H9 (cell line): ENCODE measurements at regions not wholly inside any gene's neighbourhood (a gene's known extent, or its start where the extent isn't known, plus 50 kb on each side); places are given as distances from the start of the nearest gene placed in this dataset.

Source experiments
- DNase-seq: peaks from one replicate; pipeline ENCODE4 v3.0.0-alpha.2; 2017
- H2AFZ ChIP-seq: one replicate; pipeline ENCODE4 v1.6.1; 2013; ENCODE audit warnings: mild to moderate bottlenecking, low read length, control low read depth, moderate library complexity
- H2AK5ac ChIP-seq: 2 replicates; pipeline ENCODE4 v1.6.1; 2013; ENCODE audit warnings: low read length, control low read depth, mixed read lengths; ENCODE audit not compliant: insufficient read length
- H2BK120ac ChIP-seq: one replicate; pipeline ENCODE4 v1.6.1; 2013; ENCODE audit warnings: low read depth, mild to moderate bottlenecking, low read length, control low read depth, inconsistent platforms; ENCODE audit not compliant: poor library complexity, severe bottlenecking
- H2BK12ac ChIP-seq: 2 replicates; pipeline ENCODE4 v1.6.1; 2013; ENCODE audit warnings: low read length, control low read depth, mixed read lengths, low read depth; ENCODE audit not compliant: insufficient read length
- H2BK15ac ChIP-seq: 2 replicates; pipeline ENCODE4 v1.6.1; 2013; ENCODE audit warnings: low read depth, low read length, control low read depth
- H2BK20ac ChIP-seq: one replicate; pipeline ENCODE4 v1.6.1; 2013; ENCODE audit warnings: low read depth, mild to moderate bottlenecking, low read length, control low read depth, inconsistent platforms; ENCODE audit not compliant: poor library complexity, severe bottlenecking
- H2BK5ac ChIP-seq: 2 replicates; pipeline ENCODE4 v1.6.1; 2013; ENCODE audit warnings: low read length, control low read depth, mixed read lengths; ENCODE audit not compliant: insufficient read length
- H3K14ac ChIP-seq: 2 replicates; pipeline ENCODE4 v1.6.1; 2013; ENCODE audit warnings: low read length, control low read depth; ENCODE audit not compliant: insufficient read depth
- H3K18ac ChIP-seq: 2 replicates; pipeline ENCODE4 v1.6.1; 2013; ENCODE audit warnings: low read depth, mild to moderate bottlenecking, mixed read lengths, low read length, control low read depth; ENCODE audit not compliant: insufficient read length
- H3K23ac ChIP-seq: 2 replicates; pipeline ENCODE4 v1.6.1; 2013; ENCODE audit warnings: low read length, control low read depth, mixed read lengths, low read depth; ENCODE audit not compliant: insufficient read length
- H3K23me2 ChIP-seq: 2 replicates; pipeline ENCODE4 v1.6.1; 2013; ENCODE audit warnings: low read depth, mild to moderate bottlenecking, mixed read lengths, low read length, control low read depth; ENCODE audit not compliant: insufficient read length, poor library complexity, severe bottlenecking
- H3K27ac ChIP-seq: 2 replicates; pipeline ENCODE4 v1.5.1; 2013; ENCODE audit warnings: low read length, control low read depth, mixed read lengths, low read depth; ENCODE audit not compliant: insufficient read length
- H3K27me3 ChIP-seq: 2 replicates; pipeline ENCODE4 v1.6.1; 2013; ENCODE audit warnings: low read length, control low read depth, inconsistent platforms; ENCODE audit not compliant: insufficient read depth
- H3K4ac ChIP-seq: 2 replicates; pipeline ENCODE4 v1.6.1; 2013; ENCODE audit warnings: low read depth, mild to moderate bottlenecking, control low read depth, inconsistent platforms, low read length, moderate library complexity
- H3K4me1 ChIP-seq: 2 replicates; pipeline ENCODE4 v1.6.1; 2013; ENCODE audit warnings: low read length, control low read depth, inconsistent platforms; ENCODE audit not compliant: insufficient read depth
- H3K4me2 ChIP-seq: 2 replicates; pipeline ENCODE4 v1.6.1; 2013; ENCODE audit warnings: low read length, control low read depth, mixed read lengths; ENCODE audit not compliant: insufficient read length, insufficient read depth
- H3K56ac ChIP-seq: 2 replicates; pipeline ENCODE4 v1.6.1; 2013; ENCODE audit warnings: low read depth, mild to moderate bottlenecking, mixed read lengths, low read length, control low read depth; ENCODE audit not compliant: insufficient read length
- H3K79me1 ChIP-seq: 2 replicates; pipeline ENCODE4 v1.6.1; 2013; ENCODE audit warnings: low read depth, mild to moderate bottlenecking, moderate library complexity, low read length, control low read depth, inconsistent platforms; ENCODE audit not compliant: insufficient read depth, poor library complexity, severe bottlenecking
- H3K79me2 ChIP-seq: 2 replicates; pipeline ENCODE4 v1.6.1; 2013; ENCODE audit warnings: low read length, control low read depth, inconsistent platforms; ENCODE audit not compliant: insufficient read depth
- H3K9ac ChIP-seq: 2 replicates; pipeline ENCODE4 v1.6.1; 2013; ENCODE audit warnings: low read length, control low read depth, mixed read lengths; ENCODE audit not compliant: insufficient read length; ENCODE audit errors: extremely low read depth
- H3K9me3 ChIP-seq: one replicate; pipeline ENCODE4 v1.6.1; 2013; ENCODE audit warnings: low read depth, low read length, inconsistent platforms; ENCODE audit not compliant: control insufficient read depth
- H3T11ph ChIP-seq: one replicate; pipeline ENCODE4 v1.6.1; 2013; ENCODE audit warnings: mild to moderate bottlenecking, low read length, control low read depth, inconsistent platforms
- H4K20me1 ChIP-seq: one replicate; pipeline ENCODE4 v1.6.1; 2013; ENCODE audit not compliant: control insufficient read depth, insufficient read length, insufficient read depth
- H4K5ac ChIP-seq: 2 replicates; pipeline ENCODE4 v1.6.1; 2013; ENCODE audit warnings: low read depth, mild to moderate bottlenecking, mixed read lengths, low read length, control low read depth; ENCODE audit not compliant: insufficient read length
- H4K8ac ChIP-seq: replicated peaks from 2 replicates; pipeline ENCODE4 v1.6.1; 2013; ENCODE audit warnings: low read length, control low read depth, mixed read lengths, low read depth; ENCODE audit not compliant: insufficient read length
- H4K91ac ChIP-seq: 2 replicates; pipeline ENCODE4 v1.6.1; 2013; ENCODE audit warnings: low read depth, mild to moderate bottlenecking, moderate library complexity, mixed read lengths, low read length, control low read depth; ENCODE audit not compliant: insufficient read length
- H3K27ac Mint-ChIP-seq, 3 experiments: 2 replicates in 2 of 3; 3 replicates in 1 of 3; pipeline ENCODE4 v1.8.0; 2020 to 2021; ENCODE audit warnings: mixed read lengths in 3 of 3, mild to moderate bottlenecking in 1 of 3, moderate library complexity in 1 of 3
- H3K27me3 Mint-ChIP-seq: 2 replicates; pipeline ENCODE4 v1.8.0; 2021; ENCODE audit warnings: low read depth, mild to moderate bottlenecking, moderate library complexity, mixed read lengths
- H3K36me3 Mint-ChIP-seq, 3 experiments: 2 replicates in 2 of 3; 3 replicates in 1 of 3; pipeline ENCODE4 v1.8.0; 2020 to 2021; ENCODE audit warnings: low read depth in 3 of 3, mixed read lengths in 3 of 3; ENCODE audit not compliant: insufficient read depth in 1 of 3
- H3K4me1 Mint-ChIP-seq, 2 experiments: 2 replicates each; pipeline ENCODE4 v1.8.0; 2020; ENCODE audit warnings: mixed read lengths in 2 of 2
- H3K4me3 Mint-ChIP-seq, 2 experiments: 2 replicates in 1 of 2; 3 replicates in 1 of 2; pipeline ENCODE4 v1.8.0; 2020 to 2021; ENCODE audit warnings: mild to moderate bottlenecking in 2 of 2, mixed read lengths in 2 of 2, moderate library complexity in 1 of 2
- H3K9me3 Mint-ChIP-seq, 2 experiments: 2 replicates in 1 of 2; 3 replicates in 1 of 2; pipeline ENCODE4 v1.8.0; 2020; ENCODE audit warnings: mild to moderate bottlenecking in 2 of 2, mixed read lengths in 2 of 2, moderate library complexity in 1 of 2
- WGBS: extraction: QIAGEN DNeasy Blood & Tissue Kit; methylation state at CpG from one replicate; pipeline ENCODE4 v1.1.7; 2013; ENCODE audit warnings: missing lambda C conversion rate, low lambda C conversion rate, mixed read lengths; ENCODE audit not compliant: insufficient read length; ENCODE audit errors: extremely low coverage; 5-methylcytosine and 5-hydroxymethylcytosine counted together
- TF ChIP-seq, protein P1 (sequence below): fragments of 200-600 bp; sonication (generic); conservative IDR thresholded peaks from 3 replicates; pipeline ENCODE4 v1.8.0; 2021; ENCODE audit warnings: antibody characterized with exemption, mild to moderate bottlenecking

DNA sequence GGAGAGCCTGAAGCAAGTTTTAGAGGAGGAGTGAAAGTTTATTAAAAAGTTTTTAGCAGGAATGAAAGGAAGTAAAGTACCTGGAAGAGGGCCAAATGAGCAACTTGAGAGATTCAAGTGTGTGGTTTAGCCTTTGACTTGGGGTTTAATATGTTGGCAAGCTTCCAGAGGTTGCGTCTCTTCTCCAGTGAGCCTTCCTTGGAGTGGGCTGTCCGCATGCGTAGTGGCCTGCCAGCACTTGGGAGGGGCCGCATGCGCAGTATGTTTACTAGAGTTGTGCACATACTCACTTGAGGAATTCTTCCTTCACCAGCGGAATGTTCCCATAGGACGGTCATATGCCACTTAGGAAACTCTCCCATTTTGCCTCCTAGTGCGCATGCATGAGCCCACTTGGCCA, 235.2 kb downstream of the ALDH8A1 start:
- no peak for DNase-seq
- WGBS = no CpG with 5 or more reads among the region's 8 CpGs
- Histone ChIP-seq H3K4ac (no peak overlapping the region), H3K9ac (no peak overlapping the region), H3K9me3 (no peaks in the 10 kb centered on the region), H4K8ac (no peak overlapping the region), H3K56ac (no peak overlapping the region), H3K23ac (no peak overlapping the region), H2BK120ac (no peak overlapping the region), H2BK12ac (no peak overlapping the region), H2AK5ac (no peak overlapping the region), H4K91ac (no peak overlapping the region), H3K18ac (no peak overlapping the region), H2BK20ac (no peak overlapping the region), H4K5ac (no peak overlapping the region), H3K4me2 (no peak overlapping the region), H3K14ac (no peak overlapping the region), H3K27me3 (no peaks in the 10 kb centered on the region), H2AFZ (no peak overlapping the region), H3K79me2 (no peaks in the 10 kb centered on the region), H3K27ac (no peak overlapping the region), H4K20me1 (no peaks in the 10 kb centered on the region), H3T11ph (no peak overlapping the region), H2BK5ac (no peak overlapping the region), H3K23me2 (no peaks in the 10 kb centered on the region), H2BK15ac (no peak overlapping the region), H3K79me1 (no peaks in the 10 kb centered on the region), H3K4me1 (no peaks in the 10 kb centered on the region)
- Mint-ChIP-seq H3K27me3 (peaks cover 2% of the 10 kb centered on the region; the same call in 1 of the 2 replicates), H3K36me3 (no peaks in the 10 kb centered on the region), H3K4me1 (peaks cover 0 to 4% of the 10 kb centered on the region in 2 experiments; a peak in 2 of 4 replicates), H3K9me3 (no peaks in the 10 kb centered on the region), H3K27ac (peak overlapping the region in 1 of 3 experiments; percentile 49; a peak in 1 of 7 replicates), H3K4me3 (no peak overlapping the region)
- TF ChIP-seq, protein P1, sequence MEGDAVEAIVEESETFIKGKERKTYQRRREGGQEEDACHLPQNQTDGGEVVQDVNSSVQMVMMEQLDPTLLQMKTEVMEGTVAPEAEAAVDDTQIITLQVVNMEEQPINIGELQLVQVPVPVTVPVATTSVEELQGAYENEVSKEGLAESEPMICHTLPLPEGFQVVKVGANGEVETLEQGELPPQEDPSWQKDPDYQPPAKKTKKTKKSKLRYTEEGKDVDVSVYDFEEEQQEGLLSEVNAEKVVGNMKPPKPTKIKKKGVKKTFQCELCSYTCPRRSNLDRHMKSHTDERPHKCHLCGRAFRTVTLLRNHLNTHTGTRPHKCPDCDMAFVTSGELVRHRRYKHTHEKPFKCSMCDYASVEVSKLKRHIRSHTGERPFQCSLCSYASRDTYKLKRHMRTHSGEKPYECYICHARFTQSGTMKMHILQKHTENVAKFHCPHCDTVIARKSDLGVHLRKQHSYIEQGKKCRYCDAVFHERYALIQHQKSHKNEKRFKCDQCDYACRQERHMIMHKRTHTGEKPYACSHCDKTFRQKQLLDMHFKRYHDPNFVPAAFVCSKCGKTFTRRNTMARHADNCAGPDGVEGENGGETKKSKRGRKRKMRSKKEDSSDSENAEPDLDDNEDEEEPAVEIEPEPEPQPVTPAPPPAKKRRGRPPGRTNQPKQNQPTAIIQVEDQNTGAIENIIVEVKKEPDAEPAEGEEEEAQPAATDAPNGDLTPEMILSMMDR = no peak
